AG10803 (cell line): ENCODE measurements at regions not wholly inside any gene's neighbourhood (a gene's known extent, or its start where the extent isn't known, plus 50 kb on each side); places are given as distances from the start of the nearest gene placed in this dataset.

Experiments used
- DNase-seq: peaks from one replicate; pipeline ENCODE4 v3.0.0; 2010; ENCODE audit warnings: low read depth
- H3K4me3 ChIP-seq: 2 replicates; pipeline ENCODE4 v1.5.1; 2011; ENCODE audit warnings: mild to moderate bottlenecking, low read length, control low read depth
- CTCF ChIP-seq: conservative IDR thresholded peaks from 2 replicates; pipeline ENCODE4 v1.5.1; 2011; ENCODE audit warnings: mild to moderate bottlenecking, low read length, control low read depth, inconsistent platforms

- H3K4me3 ChIP-seq = no peak overlapping the region
- TF ChIP-seq CTCF = peak; percentile 18
- peak; percentile 8 for DNase-seq
Measured at GRCh38 chr4:175891851-175892250, 79.8 kb upstream of the GPM6A start.

GRCh38 chr4:175905925-175906324 lies 93.9 kb upstream of the GPM6A start:
- H3K4me3 ChIP-seq = no peak overlapping the region
- no peak for TF ChIP-seq CTCF
- no peak for DNase-seq

- no peak overlapping the region for H3K4me3 ChIP-seq
- DNase-seq = no peak
- no peak for TF ChIP-seq CTCF
Measured at GRCh38 chr4:175906384-175906783, 94.3 kb upstream of the GPM6A start.

- no peak for DNase-seq
- no peak overlapping the region for H3K4me3 ChIP-seq
- no peak for TF ChIP-seq CTCF
Measured at GRCh38 chr4:175910700-175911099, 98.6 kb upstream of the GPM6A start.

- H3K4me3 ChIP-seq = no peak overlapping the region
- no peak for TF ChIP-seq CTCF
- DNase-seq = no peak
Measured at GRCh38 chr4:175916626-175917351, 104.7 kb upstream of the GPM6A start.

- no peak for TF ChIP-seq CTCF
- DNase-seq = no peak
- H3K4me3 ChIP-seq = no peak overlapping the region
Measured at GRCh38 chr4:175927121-175927520, 115.1 kb upstream of the GPM6A start.

- H3K4me3 ChIP-seq = no peak overlapping the region
- no peak for DNase-seq
- TF ChIP-seq CTCF = no peak
Measured at GRCh38 chr4:175929441-175929840, 117.4 kb upstream of the GPM6A start.
